ENCODE measurements at regions not wholly inside any gene's neighbourhood (a gene's known extent, or its start where the extent isn't known, plus 50 kb on each side); places are given as distances from the start of the nearest gene placed in this dataset.
"Not testable (repeated sequence)": the region's sequence is repeated elsewhere in the genome, so short reads cannot be mapped to it uniquely, and the experiment has no call there.

- no peaks in the 10 kb centered on the region for H3K36me3 ChIP-seq
- no peaks in the 10 kb centered on the region for H3K9me3 ChIP-seq (ENCODE audit: severe bottlenecking)
- no peaks in the 10 kb centered on the region for H3K27me3 ChIP-seq (ENCODE audit: insufficient read depth, low read depth, severe bottlenecking)
- DNase-seq = no peak
- H3K4me3 ChIP-seq (ENCODE audit: low read depth, low read length) = no peak overlapping the region
- TF ChIP-seq, protein P1, sequence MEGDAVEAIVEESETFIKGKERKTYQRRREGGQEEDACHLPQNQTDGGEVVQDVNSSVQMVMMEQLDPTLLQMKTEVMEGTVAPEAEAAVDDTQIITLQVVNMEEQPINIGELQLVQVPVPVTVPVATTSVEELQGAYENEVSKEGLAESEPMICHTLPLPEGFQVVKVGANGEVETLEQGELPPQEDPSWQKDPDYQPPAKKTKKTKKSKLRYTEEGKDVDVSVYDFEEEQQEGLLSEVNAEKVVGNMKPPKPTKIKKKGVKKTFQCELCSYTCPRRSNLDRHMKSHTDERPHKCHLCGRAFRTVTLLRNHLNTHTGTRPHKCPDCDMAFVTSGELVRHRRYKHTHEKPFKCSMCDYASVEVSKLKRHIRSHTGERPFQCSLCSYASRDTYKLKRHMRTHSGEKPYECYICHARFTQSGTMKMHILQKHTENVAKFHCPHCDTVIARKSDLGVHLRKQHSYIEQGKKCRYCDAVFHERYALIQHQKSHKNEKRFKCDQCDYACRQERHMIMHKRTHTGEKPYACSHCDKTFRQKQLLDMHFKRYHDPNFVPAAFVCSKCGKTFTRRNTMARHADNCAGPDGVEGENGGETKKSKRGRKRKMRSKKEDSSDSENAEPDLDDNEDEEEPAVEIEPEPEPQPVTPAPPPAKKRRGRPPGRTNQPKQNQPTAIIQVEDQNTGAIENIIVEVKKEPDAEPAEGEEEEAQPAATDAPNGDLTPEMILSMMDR (IDR thresholded peaks at IDR 0.05; ENCODE audit: low read depth, low read length) = no peak
- H3K27ac ChIP-seq = no peak overlapping the region
Measured at GRCh38 chr9:115804206-115804605, 349.4 kb upstream of the PAPPA start.

GRCh38 chr9:115808108-115808507 is 345.5 kb upstream of the PAPPA start:
- H3K4me3 ChIP-seq (ENCODE audit: low read depth, low read length) = no peak overlapping the region
- H3K27me3 ChIP-seq (ENCODE audit: insufficient read depth, low read depth, severe bottlenecking) = no peaks in the 10 kb centered on the region
- H3K27ac ChIP-seq = no peak overlapping the region

DNA sequence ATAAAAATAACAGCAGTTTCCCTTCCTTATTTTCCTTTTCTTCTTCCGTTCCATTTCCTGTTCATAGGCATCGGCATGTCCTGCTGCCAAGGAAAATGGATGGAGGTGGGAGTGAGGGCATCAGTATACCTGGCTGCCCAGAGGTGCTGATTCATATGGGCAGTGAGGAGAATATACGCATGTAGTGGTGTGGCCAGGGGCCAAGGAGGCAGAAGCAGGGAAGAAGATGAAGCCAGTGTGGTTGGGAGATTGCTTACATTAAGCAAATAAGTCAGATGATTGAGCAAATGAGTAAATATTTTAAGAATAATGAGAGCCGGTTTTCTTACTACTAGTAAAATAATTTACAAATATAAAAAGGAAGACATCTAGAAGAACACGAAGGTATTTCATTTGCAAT is 344.9 kb upstream of the PAPPA start:
- H3K4me3 ChIP-seq (ENCODE audit: low read depth, low read length) = no peak overlapping the region
- no peak for DNase-seq
- H3K27ac ChIP-seq = no peak overlapping the region
- H3K36me3 ChIP-seq = no peaks in the 10 kb centered on the region
- no peaks in the 10 kb centered on the region for H3K27me3 ChIP-seq (ENCODE audit: insufficient read depth, low read depth, severe bottlenecking)
- H3K9me3 ChIP-seq (ENCODE audit: severe bottlenecking) = no peaks in the 10 kb centered on the region
- TF ChIP-seq, protein P1 (IDR thresholded peaks at IDR 0.05; ENCODE audit: low read depth, low read length) = no peak

More at GRCh38 chr9:115808108-115808507, 345.5 kb upstream of the PAPPA start:
- no peak for DNase-seq
- H3K36me3 ChIP-seq = no peaks in the 10 kb centered on the region
- no peaks in the 10 kb centered on the region for H3K9me3 ChIP-seq (ENCODE audit: severe bottlenecking)
- TF ChIP-seq, protein P1 (IDR thresholded peaks at IDR 0.05; ENCODE audit: low read depth, low read length) = no peak

DNA sequence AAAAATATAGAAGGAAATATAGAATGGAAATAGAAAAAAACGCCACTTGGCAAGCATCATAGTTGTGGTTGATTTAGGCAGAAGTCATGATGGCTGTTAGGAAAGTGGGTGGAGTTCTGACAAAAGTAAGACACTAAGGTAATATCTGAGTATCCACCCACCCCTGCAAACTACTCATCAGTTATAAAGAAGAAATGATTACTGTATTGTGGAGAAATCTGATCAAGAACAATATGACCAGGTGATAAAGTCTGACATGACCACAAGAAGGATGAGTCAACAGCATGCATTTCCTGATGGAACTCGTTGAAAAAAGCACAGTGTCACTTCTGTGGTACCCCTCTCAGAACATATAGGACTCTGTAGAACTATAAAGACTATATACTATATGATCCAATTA is 343.4 kb upstream of the PAPPA start:
- DNase-seq = no peak
- TF ChIP-seq, protein P1 (IDR thresholded peaks at IDR 0.05; ENCODE audit: low read depth, low read length) = no peak
- H3K27ac ChIP-seq = no peak overlapping the region
- no peak overlapping the region for H3K4me3 ChIP-seq (ENCODE audit: low read depth, low read length)
- no peaks in the 10 kb centered on the region for H3K36me3 ChIP-seq
- H3K9me3 ChIP-seq (ENCODE audit: severe bottlenecking) = no peaks in the 10 kb centered on the region
- H3K27me3 ChIP-seq (ENCODE audit: insufficient read depth, low read depth, severe bottlenecking) = no peaks in the 10 kb centered on the region

DNA sequence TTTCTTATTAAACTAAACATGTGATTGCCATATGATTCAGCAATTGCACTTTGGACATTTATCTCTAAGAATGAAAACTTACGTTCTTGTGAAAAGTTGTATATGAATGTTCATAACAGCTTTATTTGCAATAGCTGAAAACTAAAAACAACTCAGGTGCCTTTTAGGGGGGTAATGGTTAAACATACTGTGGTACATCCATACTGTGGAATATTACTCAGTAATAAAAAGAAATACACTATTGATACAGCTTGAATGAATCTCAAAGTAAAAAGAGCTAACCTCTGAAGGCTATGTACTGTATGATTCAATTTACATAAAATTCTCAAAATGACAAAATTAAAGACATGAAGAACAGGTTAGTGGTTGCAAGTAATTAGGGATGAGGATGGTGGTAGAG is 339.5 kb upstream of the PAPPA start:
- Histone ChIP-seq H3K27me3 (ENCODE audit: insufficient read depth, low read depth, severe bottlenecking) (no peaks in the 10 kb centered on the region), H3K4me3 (ENCODE audit: low read depth, low read length) (no peak overlapping the region), H3K27ac (no peak overlapping the region), H3K9me3 (ENCODE audit: severe bottlenecking) (no peaks in the 10 kb centered on the region), H3K36me3 (no peaks in the 10 kb centered on the region)
- TF ChIP-seq, protein P1 (IDR thresholded peaks at IDR 0.05; ENCODE audit: low read depth, low read length) = no peak
- no peak for DNase-seq

- Histone ChIP-seq H3K4me3 (ENCODE audit: low read depth, low read length) (no peak overlapping the region), H3K9me3 (ENCODE audit: severe bottlenecking) (no peaks in the 10 kb centered on the region), H3K27ac (no peak overlapping the region), H3K36me3 (no peaks in the 10 kb centered on the region), H3K27me3 (ENCODE audit: insufficient read depth, low read depth, severe bottlenecking) (no peaks in the 10 kb centered on the region)
- DNase-seq = no peak
- TF ChIP-seq, protein P1 (IDR thresholded peaks at IDR 0.05; ENCODE audit: low read depth, low read length) = no peak
Measured at GRCh38 chr9:115815786-115816185, 337.8 kb upstream of the PAPPA start.

DNA sequence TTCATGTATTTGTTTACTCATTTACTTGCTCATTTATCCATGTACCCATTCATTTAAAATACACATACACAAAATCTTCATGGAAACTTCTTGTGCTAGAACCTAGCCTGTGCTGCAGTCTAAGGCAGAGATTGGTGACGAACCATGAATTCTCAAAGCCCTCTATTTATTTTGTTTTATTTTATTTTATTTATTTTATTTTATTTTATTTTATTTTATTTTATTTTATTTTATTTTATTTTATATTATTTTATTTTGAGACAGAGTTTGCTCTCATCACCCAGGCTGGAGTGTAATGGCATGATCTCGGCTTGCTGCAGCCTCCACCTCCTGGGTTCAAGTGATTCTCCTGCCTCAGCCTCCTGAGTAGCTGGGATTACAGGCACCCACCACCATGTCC is 334.9 kb upstream of the PAPPA start:
- H3K4me3 ChIP-seq (ENCODE audit: low read depth, low read length); H3K27ac ChIP-seq; H3K27me3 ChIP-seq (ENCODE audit: insufficient read depth, low read depth, severe bottlenecking); H3K36me3 ChIP-seq; H3K9me3 ChIP-seq (ENCODE audit: severe bottlenecking); DNase-seq: not testable (repeated sequence)

All from WERI-Rb-1 (cell line).